K562 (cell line): ENCODE measurements at regions not wholly inside any gene's neighbourhood (a gene's known extent, or its start where the extent isn't known, plus 50 kb on each side); places are given as distances from the start of the nearest gene placed in this dataset.

Experiments used
- ATF3 ChIP-seq, 2 experiments: fragments of 450-650 bp in 1 of 2; sonication (generic) in 1 of 2; formaldehyde crosslinking in 1 of 2; IDR thresholded peaks in 1 of 2; conservative IDR thresholded peaks in 1 of 2; 2 replicates each; pipeline versions ENCODE4 v1.6.1 to v1.8.1; 2016 to 2023; ENCODE audit warnings: mild to moderate bottlenecking in 2 of 2, moderate library complexity in 2 of 2, inconsistent platforms in 1 of 2, missing genetic modification reagents in 1 of 2
- CREB1 ChIP-seq, 2 experiments: sonication (generic) in 1 of 2; formaldehyde crosslinking in 1 of 2; IDR thresholded peaks; 2 replicates each; pipeline versions ENCODE4 v1.6.1 to v1.8.0; 2012 to 2022; ENCODE audit warnings: inconsistent platforms in 1 of 2, mild to moderate bottlenecking in 1 of 2, missing genetic modification reagents in 1 of 2, moderate library complexity in 1 of 2
- IRF2 ChIP-seq: sonication (generic); formaldehyde crosslinking; IDR thresholded peaks from 2 replicates; pipeline ENCODE4 v1.8.1; 2022; ENCODE audit warnings: mild to moderate bottlenecking, missing genetic modification reagents
- KAT2B ChIP-seq: IDR thresholded peaks from one replicate; pipeline ENCODE4 v1.6.1; 2012; ENCODE audit warnings: low read depth, mild to moderate bottlenecking, control low read depth, inconsistent platforms, low read length, moderate library complexity
- PKNOX1 ChIP-seq: fragments of 450-650 bp; IDR thresholded peaks from 2 replicates; pipeline ENCODE4 v1.6.1; 2016
- POLR2A ChIP-seq: fragments of 450-650 bp; conservative IDR thresholded peaks from 2 replicates; pipeline ENCODE4 v1.6.1; 2016
- SNIP1 ChIP-seq: fragments of 450-650 bp; IDR thresholded peaks from 2 replicates; pipeline ENCODE4 v1.7.1; 2017; ENCODE audit warnings: low read depth, mild to moderate bottlenecking
- ZNF253 ChIP-seq: fragments of 250-450 bp; sonication (Bioruptor Pico); conservative IDR thresholded peaks from 2 replicates; pipeline ENCODE4 v1.6.1; 2021; ENCODE audit warnings: mild to moderate bottlenecking
- ZNF584 ChIP-seq: fragments of 200-800 bp; sonication (Bioruptor generic); IDR thresholded peaks from 2 replicates; pipeline ENCODE4 v1.6.1; 2016; ENCODE audit warnings: low read depth, mild to moderate bottlenecking, missing genetic modification characterization, missing compliant biosample characterization

GRCh38 chr2:187715590-187715989 is 161.4 kb upstream of the TFPI start:
- TF ChIP-seq POLR2A = no peak
- no peak for TF ChIP-seq SNIP1
- no peak for TF ChIP-seq ZNF253 (CRISPR knock-in tag)
- no peak for TF ChIP-seq IRF2 (CRISPR knock-in tag)
- TF ChIP-seq ATF3 (IDR thresholded peaks at IDR 0.05) = no peak
- no peak for TF ChIP-seq ATF3 (CRISPR knock-in tag; conservative IDR thresholded peaks at IDR 0.05)
- no peak for TF ChIP-seq ZNF584 (CRISPR knock-in tag)
- TF ChIP-seq CREB1 (IDR thresholded peaks at IDR 0.05) = no peak
- TF ChIP-seq CREB1 (CRISPR knock-in tag; IDR thresholded peaks at IDR 0.05) = no peak
- no peak for TF ChIP-seq KAT2B
- TF ChIP-seq PKNOX1 = no peak
